ENCODE measurements at regions not wholly inside any gene's neighbourhood (a gene's known extent, or its start where the extent isn't known, plus 50 kb on each side); places are given as distances from the start of the nearest gene placed in this dataset.

GRCh38 chr4:181278941-181279340 is 964.3 kb upstream of the TENM3 start:
- DNase-seq (ENCODE audit: low spot score) = no peak

GRCh38 chr4:181281451-181281850 is 961.8 kb upstream of the TENM3 start:
- DNase-seq (ENCODE audit: low spot score) = peak; percentile 56

GRCh38 chr4:181289198-181289597 is 954.0 kb upstream of the TENM3 start:
- no peak for DNase-seq (ENCODE audit: low spot score)

- DNase-seq (ENCODE audit: low spot score) = no peak
Measured at GRCh38 chr4:181291615-181292014, 951.6 kb upstream of the TENM3 start.

- DNase-seq (ENCODE audit: low spot score) = no peak
Measured at GRCh38 chr4:181293014-181293413, 950.2 kb upstream of the TENM3 start.

GRCh38 chr4:181293541-181293940 is 949.7 kb upstream of the TENM3 start:
- no peak for DNase-seq (ENCODE audit: low spot score)

GRCh38 chr4:181294421-181294820 is 948.8 kb upstream of the TENM3 start:
- DNase-seq (ENCODE audit: low spot score) = no peak

GRCh38 chr4:181301735-181302710 is 941.2 kb upstream of the TENM3 start:
- peak; percentile 24 for DNase-seq (ENCODE audit: low spot score)

GRCh38 chr4:181307824-181308223 is 935.4 kb upstream of the TENM3 start:
- DNase-seq (ENCODE audit: low spot score) = no peak

GRCh38 chr4:181308476-181309312 is 934.5 kb upstream of the TENM3 start:
- DNase-seq (ENCODE audit: low spot score) = no peak

- no peak for DNase-seq (ENCODE audit: low spot score)
Measured at GRCh38 chr4:181312066-181312465, 931.1 kb upstream of the TENM3 start.

GRCh38 chr4:181319629-181320028 is 923.6 kb upstream of the TENM3 start:
- DNase-seq (ENCODE audit: low spot score) = no peak

GRCh38 chr4:181323061-181323460 is 920.1 kb upstream of the TENM3 start:
- no peak for DNase-seq (ENCODE audit: low spot score)

- no peak for DNase-seq (ENCODE audit: low spot score)
Measured at GRCh38 chr4:181330654-181331201, 912.5 kb upstream of the TENM3 start.

- no peak for DNase-seq (ENCODE audit: low spot score)
Measured at GRCh38 chr4:181331214-181331613, 912.0 kb upstream of the TENM3 start.

GRCh38 chr4:181345931-181346330 is 897.3 kb upstream of the TENM3 start:
- DNase-seq (ENCODE audit: low spot score) = no peak

GRCh38 chr4:181350615-181351415 is 892.4 kb upstream of the TENM3 start:
- no peak for DNase-seq (ENCODE audit: low spot score)

- no peak for DNase-seq (ENCODE audit: low spot score)
Measured at GRCh38 chr4:181364504-181364903, 878.7 kb upstream of the TENM3 start.

GRCh38 chr4:181365671-181366070 is 877.5 kb upstream of the TENM3 start:
- no peak for DNase-seq (ENCODE audit: low spot score)

- DNase-seq (ENCODE audit: low spot score) = no peak
Measured at GRCh38 chr4:181372014-181372413, 871.2 kb upstream of the TENM3 start.

- DNase-seq (ENCODE audit: low spot score) = no peak
Measured at GRCh38 chr4:181376058-181376457, 867.1 kb upstream of the TENM3 start.

- DNase-seq (ENCODE audit: low spot score) = no peak
Measured at GRCh38 chr4:181388061-181388460, 855.1 kb upstream of the TENM3 start.
